ENCODE measurements at regions not wholly inside any gene's neighbourhood (a gene's known extent, or its start where the extent isn't known, plus 50 kb on each side); places are given as distances from the start of the nearest gene placed in this dataset.

DNA sequence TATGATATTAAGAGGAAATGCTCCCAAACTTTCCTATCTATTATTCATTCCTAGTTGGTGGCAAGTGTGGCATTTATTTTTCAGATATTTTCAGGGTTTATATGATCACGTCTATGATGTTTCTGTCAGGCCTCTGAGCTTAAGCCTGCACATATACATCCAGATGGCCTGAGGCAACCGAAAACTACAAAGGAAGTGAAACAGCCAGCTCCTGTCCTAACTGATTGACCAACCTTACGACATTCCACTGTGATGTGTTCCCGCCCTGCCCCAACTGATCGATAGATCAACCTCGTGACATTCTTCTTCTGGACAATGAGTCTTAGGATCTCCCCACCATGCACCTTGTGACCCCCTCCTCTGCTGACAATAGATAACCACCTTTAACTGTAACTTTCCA is 67.6 kb upstream of the CTSO start:
- no peak for DNase-seq (ENCODE audit: extremely low spot score)
- POLR2A ChIA-PET: no interaction called here
- TF ChIP-seq, protein P1, sequence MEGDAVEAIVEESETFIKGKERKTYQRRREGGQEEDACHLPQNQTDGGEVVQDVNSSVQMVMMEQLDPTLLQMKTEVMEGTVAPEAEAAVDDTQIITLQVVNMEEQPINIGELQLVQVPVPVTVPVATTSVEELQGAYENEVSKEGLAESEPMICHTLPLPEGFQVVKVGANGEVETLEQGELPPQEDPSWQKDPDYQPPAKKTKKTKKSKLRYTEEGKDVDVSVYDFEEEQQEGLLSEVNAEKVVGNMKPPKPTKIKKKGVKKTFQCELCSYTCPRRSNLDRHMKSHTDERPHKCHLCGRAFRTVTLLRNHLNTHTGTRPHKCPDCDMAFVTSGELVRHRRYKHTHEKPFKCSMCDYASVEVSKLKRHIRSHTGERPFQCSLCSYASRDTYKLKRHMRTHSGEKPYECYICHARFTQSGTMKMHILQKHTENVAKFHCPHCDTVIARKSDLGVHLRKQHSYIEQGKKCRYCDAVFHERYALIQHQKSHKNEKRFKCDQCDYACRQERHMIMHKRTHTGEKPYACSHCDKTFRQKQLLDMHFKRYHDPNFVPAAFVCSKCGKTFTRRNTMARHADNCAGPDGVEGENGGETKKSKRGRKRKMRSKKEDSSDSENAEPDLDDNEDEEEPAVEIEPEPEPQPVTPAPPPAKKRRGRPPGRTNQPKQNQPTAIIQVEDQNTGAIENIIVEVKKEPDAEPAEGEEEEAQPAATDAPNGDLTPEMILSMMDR (IDR thresholded peaks at IDR 0.05; ENCODE audit: control extremely low read depth, extremely low read depth, low read depth, missing control alignments): no peak
- CTCF ChIA-PET: no interaction called here

DNA sequence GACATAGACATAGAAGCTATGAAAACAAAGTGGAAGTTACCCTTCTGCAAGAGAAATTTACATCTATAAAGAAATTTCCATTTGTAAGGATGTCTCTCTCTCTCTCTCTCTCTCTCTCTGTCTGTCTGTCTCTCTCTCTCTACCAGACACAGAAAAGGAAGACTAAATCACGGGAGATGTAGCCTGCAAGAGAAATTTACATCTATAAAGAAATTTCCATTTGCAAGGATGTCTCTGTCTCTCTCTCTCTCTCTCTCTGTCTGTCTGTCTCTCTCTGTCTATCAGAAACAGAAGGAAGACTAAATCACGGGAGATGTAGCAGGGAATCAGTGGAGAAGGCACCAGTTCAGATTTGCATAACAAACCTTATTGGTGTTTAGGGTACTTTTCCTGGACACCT is 65.6 kb upstream of the CTSO start:
- CTCF ChIA-PET: interaction anchor here (2.0 kb wide), 1 partner anchor 11 kb away, joined by 4 read pairs; no protein-coding TSS in a partner anchor
- no peak for DNase-seq (ENCODE audit: extremely low spot score)
- POLR2A ChIA-PET: no interaction called here
- TF ChIP-seq, protein P1 (IDR thresholded peaks at IDR 0.05; ENCODE audit: control extremely low read depth, extremely low read depth, low read depth, missing control alignments): no peak

DNA sequence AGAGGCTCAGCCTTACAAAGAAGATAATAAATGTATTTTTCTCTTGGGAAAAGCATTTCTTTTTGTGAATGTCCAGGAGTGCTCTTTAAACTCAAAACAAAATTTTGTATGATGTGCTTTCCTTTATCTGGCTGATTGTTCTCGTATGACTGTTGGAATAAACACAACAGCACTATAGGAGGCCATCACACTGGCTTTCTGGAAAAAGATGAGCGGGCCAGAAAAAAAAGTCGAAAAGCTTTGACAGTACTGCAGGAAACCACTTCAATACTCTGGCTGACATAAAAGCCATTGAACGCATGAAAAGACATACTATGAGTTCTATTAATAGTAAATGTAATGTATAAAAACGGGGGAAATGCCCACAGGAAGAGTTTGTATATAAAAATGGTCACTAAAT is 64.7 kb upstream of the CTSO start:
- no peak for DNase-seq (ENCODE audit: extremely low spot score)
- CTCF ChIA-PET: interaction anchor here (2.0 kb wide), 1 partner anchor 10 kb away, joined by 4 read pairs; no protein-coding TSS in a partner anchor
- TF ChIP-seq, protein P1 (IDR thresholded peaks at IDR 0.05; ENCODE audit: control extremely low read depth, extremely low read depth, low read depth, missing control alignments): no peak
- POLR2A ChIA-PET: no interaction called here

DNA sequence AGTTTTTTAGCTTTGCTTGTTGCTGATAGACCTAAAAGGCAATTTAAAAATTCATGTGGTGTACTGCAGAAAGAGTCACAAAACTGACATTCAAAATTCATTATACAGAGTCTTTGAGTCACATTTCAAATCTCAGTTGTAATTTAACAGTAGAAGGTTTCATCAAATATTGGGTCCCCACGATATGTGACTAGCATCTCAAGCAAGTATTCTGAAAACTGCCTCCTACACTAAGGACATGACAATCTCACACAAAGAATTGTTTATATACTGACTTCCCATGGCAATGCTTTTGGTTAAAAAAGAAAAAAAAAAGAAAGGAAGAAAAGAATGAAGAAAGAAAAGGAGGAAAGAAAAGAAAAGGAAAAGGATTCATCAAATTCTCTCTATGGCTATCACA is 62.1 kb upstream of the CTSO start:
- TF ChIP-seq, protein P1 (IDR thresholded peaks at IDR 0.05; ENCODE audit: control extremely low read depth, extremely low read depth, low read depth, missing control alignments): no peak
- POLR2A ChIA-PET: no interaction called here
- no peak for DNase-seq (ENCODE audit: extremely low spot score)
- CTCF ChIA-PET: no interaction called here

DNA sequence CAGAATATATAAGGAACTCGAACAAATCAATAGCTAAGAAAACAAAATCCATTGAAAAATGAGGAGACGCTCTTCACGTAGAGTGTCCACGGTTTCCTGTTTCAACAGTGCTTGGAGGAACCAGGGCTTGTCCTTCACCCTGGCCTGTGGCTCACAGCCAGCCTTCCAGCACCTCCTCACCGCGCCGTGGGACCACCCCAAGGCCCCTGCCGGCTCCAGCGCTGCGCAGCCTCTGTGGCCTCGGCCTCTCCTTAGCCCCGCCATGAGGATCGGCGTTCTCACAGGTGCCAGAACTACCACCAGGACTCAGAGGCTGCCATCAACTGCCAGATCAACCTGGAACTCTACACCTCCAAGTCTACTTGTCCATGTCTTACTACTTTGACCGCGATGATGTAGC is 52.5 kb upstream of the CTSO start:
- CTCF ChIA-PET: interaction anchor here (2.2 kb wide), 1 partner anchor 15 kb away, joined by 5 read pairs; no protein-coding TSS in a partner anchor
- no peak for DNase-seq (ENCODE audit: extremely low spot score)
- TF ChIP-seq, protein P1 (IDR thresholded peaks at IDR 0.05; ENCODE audit: control extremely low read depth, extremely low read depth, low read depth, missing control alignments): no peak
- POLR2A ChIA-PET: no interaction called here
